Uterus (tissue), 2 donors: ENCODE measurements at regions not wholly inside any gene's neighbourhood (a gene's known extent, or its start where the extent isn't known, plus 50 kb on each side); places are given as distances from the start of the nearest gene placed in this dataset.
"Not testable (repeated sequence)": the region's sequence is repeated elsewhere in the genome, so short reads cannot be mapped to it uniquely, and the experiment has no call there.

Experiments used
- CTCF ChIP-seq, 4 experiments: fragments of 200-600 bp in 2 of 4; fragments of 450-650 bp in 2 of 4; sonication (generic) in 2 of 4; IDR thresholded peaks; one replicate each; pipeline ENCODE4 v1.5.1; 2016 to 2019; ENCODE audit warnings: antibody characterized with exemption in 4 of 4, mild to moderate bottlenecking in 2 of 4, moderate library complexity in 1 of 4
- POLR2A ChIP-seq, 2 donors: fragments of 450-650 bp; IDR thresholded peaks; one replicate each; pipeline ENCODE4 v1.6.1; 2016; ENCODE audit warnings: antibody characterized with exemption in 2 of 2, mild to moderate bottlenecking in 1 of 2, moderate library complexity in 1 of 2

GRCh38 chr18:14223919-14224318 is 91.7 kb upstream of the ZNF519 start:
- TF ChIP-seq POLR2A, CTCF (IDR thresholded peaks at IDR 0.05): not testable (repeated sequence)
